Frontal cortex (tissue), 3 donors: ENCODE measurements at regions not wholly inside any gene's neighbourhood (a gene's known extent, or its start where the extent isn't known, plus 50 kb on each side); places are given as distances from the start of the nearest gene placed in this dataset.
"Not testable (repeated sequence)": the region's sequence is repeated elsewhere in the genome, so short reads cannot be mapped to it uniquely, and the experiment has no call there.

ENCODE experiments used
- DNase-seq, 2 donors: peaks; one replicate each; pipeline ENCODE4 v3.0.0; 2012; ENCODE audit warnings: low spot score in 2 of 2
- FAIRE-seq: peaks from 2 replicates; lab custom pipeline; 2012; peaks lifted over from hg19 to GRCh38; lab: Jason Lieb, UNC
- donor health status: control.
- donor health status: control.
- donor health status: control.

- DNase-seq, result no peak
- no peak for FAIRE-seq
Measured at GRCh38 chr2:121049131-121049530, 235.9 kb downstream of the TFCP2L1 start.

- no peak for FAIRE-seq
- no peak for DNase-seq
Measured at GRCh38 chr2:121049950-121050585, 234.9 kb downstream of the TFCP2L1 start.

- FAIRE-seq, result no peak
Measured at GRCh38 chr2:121051311-121051710, 233.7 kb downstream of the TFCP2L1 start.

GRCh38 chr2:121052023-121052422, 233.0 kb downstream of the TFCP2L1 start:
- FAIRE-seq (no peak), DNase-seq (no peak)

More at GRCh38 chr2:121051311-121051710, 233.7 kb downstream of the TFCP2L1 start:
- no peak for DNase-seq

GRCh38 chr2:121052521-121052920, 232.5 kb downstream of the TFCP2L1 start:
- FAIRE-seq (no peak), DNase-seq (no peak)

GRCh38 chr2:121055088-121055487, 229.9 kb downstream of the TFCP2L1 start:
- no peak for FAIRE-seq
- no peak for DNase-seq

- no peak for DNase-seq
- FAIRE-seq, result no peak
Measured at GRCh38 chr2:121055501-121055900, 229.5 kb downstream of the TFCP2L1 start.

- no peak for DNase-seq
- no peak for FAIRE-seq
Measured at GRCh38 chr2:121058852-121059558, 226.0 kb downstream of the TFCP2L1 start.

GRCh38 chr2:121059651-121060649, 225.1 kb downstream of the TFCP2L1 start:
- DNase-seq (no peak), FAIRE-seq (no peak)

- DNase-seq, result no peak
- no peak for FAIRE-seq
Measured at GRCh38 chr2:121061633-121062032, 223.4 kb downstream of the TFCP2L1 start.

GRCh38 chr2:121063471-121063870, 221.5 kb downstream of the TFCP2L1 start:
- DNase-seq (no peak), FAIRE-seq (no peak)

GRCh38 chr2:121064186-121064585, 220.8 kb downstream of the TFCP2L1 start:
- no peak for DNase-seq

GRCh38 chr2:121065239-121065638, 219.8 kb downstream of the TFCP2L1 start:
- no peak for FAIRE-seq
- DNase-seq, result no peak

More at GRCh38 chr2:121064186-121064585, 220.8 kb downstream of the TFCP2L1 start:
- FAIRE-seq, result no peak

- no peak for DNase-seq
- no peak for FAIRE-seq
Measured at GRCh38 chr2:121066526-121066925, 218.5 kb downstream of the TFCP2L1 start.

- DNase-seq (no peak), FAIRE-seq (no peak)
Measured at GRCh38 chr2:121068851-121069250, 216.2 kb downstream of the TFCP2L1 start.

GRCh38 chr2:121069434-121069969, 215.5 kb downstream of the TFCP2L1 start:
- DNase-seq (no peak), FAIRE-seq (no peak)

- not testable (repeated sequence) for DNase-seq, FAIRE-seq
Measured at GRCh38 chr2:121070061-121070460, 214.9 kb downstream of the TFCP2L1 start.

GRCh38 chr2:121071034-121071504, 213.9 kb downstream of the TFCP2L1 start:
- no peak for FAIRE-seq

GRCh38 chr2:121072784-121073183, 212.2 kb downstream of the TFCP2L1 start:
- DNase-seq (no peak), FAIRE-seq (no peak)

More at GRCh38 chr2:121071034-121071504, 213.9 kb downstream of the TFCP2L1 start:
- peak; percentile 53 to 79 for DNase-seq
